Heart right ventricle (tissue), 16 donors: ENCODE measurements at regions not wholly inside any gene's neighbourhood (a gene's known extent, or its start where the extent isn't known, plus 50 kb on each side); places are given as distances from the start of the nearest gene placed in this dataset.

Experiments
- ATAC-seq, 8 donors: fragments of 200-7000 bp; cut with Tn5 transposase; one replicate each; pipeline ENCODE4 v1.9.1; 2020; ENCODE audit warnings: mild to moderate bottlenecking in 8 of 8, moderate library complexity in 8 of 8, moderate number of reproducible peaks in 1 of 8
- DNase-seq, 2 donors: peaks; one replicate each; pipeline ENCODE4 v3.0.0-alpha.2; 2020
- H3K27ac ChIP-seq, 10 donors: fragments of 200-600 bp; sonication (generic) in 2 of 10; one replicate each; pipeline versions ENCODE4 v1.5.0 to v1.8.0; 2020 to 2022; ENCODE audit warnings: mild to moderate bottlenecking in 3 of 10
- H3K27me3 ChIP-seq, 7 donors: fragments of 200-600 bp; one replicate each; pipeline ENCODE4 v1.8.0; 2021 to 2022; ENCODE audit warnings: mild to moderate bottlenecking in 2 of 7
- H3K36me3 ChIP-seq, 9 donors: fragments of 200-600 bp; sonication (generic) in 1 of 9; one replicate each; pipeline versions ENCODE4 v1.5.0 to v1.8.0; 2020 to 2022; ENCODE audit warnings: mild to moderate bottlenecking in 2 of 9
- H3K4me1 ChIP-seq, 9 donors: fragments of 200-600 bp; sonication (generic) in 1 of 9; one replicate each; pipeline versions ENCODE4 v1.5.0 to v1.8.0; 2020 to 2022; ENCODE audit warnings: mild to moderate bottlenecking in 4 of 9
- H3K4me3 ChIP-seq, 10 donors: fragments of 200-600 bp; sonication (generic) in 2 of 10; one replicate each; pipeline versions ENCODE4 v1.5.0 to v1.8.0; 2020 to 2022; ENCODE audit warnings: mild to moderate bottlenecking in 7 of 10, moderate library complexity in 2 of 10
- H3K9me3 ChIP-seq, 11 donors: fragments of 200-600 bp in 10 of 11; sonication (generic) in 2 of 11; one replicate each; pipeline versions ENCODE4 v1.5.0 to v1.8.0; 2013 to 2022; ENCODE audit warnings: mild to moderate bottlenecking in 2 of 11, control low read depth in 1 of 11, moderate library complexity in 1 of 11
- CTCF ChIP-seq, 9 donors: fragments of 200-600 bp; sonication (generic) in 2 of 9; IDR thresholded peaks; one replicate each; pipeline versions ENCODE4 v1.5.0 to v1.8.0; 2021 to 2022; ENCODE audit warnings: antibody characterized with exemption in 9 of 9, mild to moderate bottlenecking in 5 of 9, moderate library complexity in 1 of 9
- WGBS, 2 donors: extraction: QIAGEN DNeasy Blood & Tissue Kit; methylation state at CpG; one replicate each; pipeline ENCODE4 v1.1.7; 2013; ENCODE audit warnings: inconsistent platforms in 1 of 2; 5-methylcytosine and 5-hydroxymethylcytosine counted together
- intact Hi-C, 10 donors: fragments of 100-400 bp; cut with DNase I; formaldehyde crosslinking; loops; one replicate each; pipeline versions ENCODE4 v1.11.1 to v1.14.2; 2022
- donor health status: Arrhythmogenic right ventricular cardiomyopathy.
- donor health status: ischemic (EF 13 %, LVEDD 7.1; RV severe dilation, severe dysfunction).
- donor health status: healthy with polysubstance abuse.
- donor health status: DM: no; HTN: yes; CAD: no.
- donor health status: DM: no; HTN: no; CAD: no.
- donor health status: ischemic (EF 25% LVEDD 6.9; RV normal size, moderate dysfunction).
- donor health status: ischemic (EF 25% LVEDD 5.7; RV mildly dilated, moderate dysfunction).
- donor health status: healthy.
- donor health status: DM: yes; HTN: yes; CAD: no.
- donor health status: Ischemic cardiomyopathy.
- donor health status: ischemic (EF 35%, LVEDD 5.7; RV mildly dilated, moderate dysfunction).
- donor health status: nonischemic (EF 11% LVEDD 7.7; RV severe dilation, severe dysfunction).
- donor health status: DM: yes; HTN: yes; CAD: no.
- donor health status: PGD.
- donor health status: ischemic (EF 29% LVEDD 5.4; RV normal size, mild dysfunction).
- donor health status: nonischemic (EF 23%, LVEDD 6.1; RV moderate dilation, normal function).

GRCh38 chr10:21176934-21177480 is 279.9 kb upstream of the NEBL start:
- DNase-seq (no peak), ATAC-seq (no peak)
- peaks cover 0 to 14% (median 0%) of the 10 kb centered on the region in 11 donors for H3K9me3 ChIP-seq
- no peak for TF ChIP-seq CTCF (IDR thresholded peaks at IDR 0.05)
- intact Hi-C loops: loop anchor here in 1 of 10 donors (10.0 kb wide), 1 partner anchor 88 kb away; no protein-coding TSS in a partner anchor
- no peak overlapping the region for H3K4me3 ChIP-seq
- H3K27ac ChIP-seq: no peak overlapping the region
- H3K36me3 ChIP-seq: no peaks in the 10 kb centered on the region
- peaks cover 0 to 51% (median 17%) of the 10 kb centered on the region in 7 donors for H3K27me3 ChIP-seq
- H3K4me1 ChIP-seq: peaks cover 0 to 12% (median 8%) of the 10 kb centered on the region in 9 donors
- 69 to 81% methylated on average over 6 of the region's 6 CpGs for WGBS, 2 donors

- DNase-seq (no peak), ATAC-seq (no peak)
- no peak for TF ChIP-seq CTCF (IDR thresholded peaks at IDR 0.05)
- peaks cover 0 to 54% (median 17%) of the 10 kb centered on the region in 7 donors for H3K27me3 ChIP-seq
- peaks cover 0 to 14% (median 0%) of the 10 kb centered on the region in 11 donors for H3K9me3 ChIP-seq
- H3K36me3 ChIP-seq: no peaks in the 10 kb centered on the region
- H3K27ac ChIP-seq: no peak overlapping the region
- 92 to 98% methylated on average over 4 of the region's 4 CpGs for WGBS, 2 donors
- no peak overlapping the region for H3K4me3 ChIP-seq
- peaks cover 0 to 12% (median 8%) of the 10 kb centered on the region in 9 donors for H3K4me1 ChIP-seq
- intact Hi-C loops: loop anchor here in 1 of 10 donors (10.0 kb wide), 1 partner anchor 89 kb away; no protein-coding TSS in a partner anchor
Observed at GRCh38 chr10:21175797-21176196, 278.7 kb upstream of the NEBL start.

- Histone ChIP-seq H3K36me3 (no peaks in the 10 kb centered on the region), H3K27ac (peak overlapping the region in 9 of 10 donors; percentile 35 to 78 (median 52)), H3K27me3 (peaks cover 0 to 54% (median 17%) of the 10 kb centered on the region in 7 donors), H3K9me3 (peaks cover 0 to 10% (median 0%) of the 10 kb centered on the region in 11 donors), H3K4me1 (peaks cover 0 to 12% (median 8%) of the 10 kb centered on the region in 9 donors), H3K4me3 (peak overlapping the region; percentile 54 to 68 (median 62))
- DNase-seq (no peak), ATAC-seq (no peak)
- intact Hi-C loops: loop anchor here in 1 of 10 donors (10.0 kb wide), 1 partner anchor 90 kb away; no protein-coding TSS in a partner anchor
- TF ChIP-seq CTCF (IDR thresholded peaks at IDR 0.05): no peak
- 38% methylated on average over 33 of the region's 33 CpGs for WGBS, 2 donors
Observed at GRCh38 chr10:21174715-21175495, 277.8 kb upstream of the NEBL start.
